ENCODE measurements at regions not wholly inside any gene's neighbourhood (a gene's known extent, or its start where the extent isn't known, plus 50 kb on each side); places are given as distances from the start of the nearest gene placed in this dataset.
"Not testable (repeated sequence)": the region's sequence is repeated elsewhere in the genome, so short reads cannot be mapped to it uniquely, and the experiment has no call there.

GRCh38 chr5:165397516-165397915 lies 1892.1 kb downstream of the MAT2B start:
- in situ Hi-C loops (cut with HindIII; ENCODE audit: low sequenced_read_pairs), result no loop called here
- no peak overlapping the region for H3K4me3 ChIP-seq (ENCODE audit: low read depth, low read length)
- TF ChIP-seq CTCF (IDR thresholded peaks at IDR 0.05; ENCODE audit: low read depth, low read length, missing control alignments), result no peak
- no peak for DNase-seq (ENCODE audit: low read depth)

GRCh38 chr5:165400086-165400485 lies 1894.7 kb downstream of the MAT2B start:
- in situ Hi-C loops (cut with HindIII; ENCODE audit: low sequenced_read_pairs), result no loop called here
- no peak for DNase-seq (ENCODE audit: low read depth)
- TF ChIP-seq CTCF (IDR thresholded peaks at IDR 0.05; ENCODE audit: low read depth, low read length, missing control alignments), result no peak
- no peak overlapping the region for H3K4me3 ChIP-seq (ENCODE audit: low read depth, low read length)

GRCh38 chr5:165404917-165405316 lies 1899.5 kb downstream of the MAT2B start:
- H3K4me3 ChIP-seq (ENCODE audit: low read depth, low read length), result no peak overlapping the region
- DNase-seq (ENCODE audit: low read depth), result no peak
- no peak for TF ChIP-seq CTCF (IDR thresholded peaks at IDR 0.05; ENCODE audit: low read depth, low read length, missing control alignments)
- in situ Hi-C loops (cut with HindIII; ENCODE audit: low sequenced_read_pairs), result no loop called here

- TF ChIP-seq CTCF (IDR thresholded peaks at IDR 0.05; ENCODE audit: low read depth, low read length, missing control alignments), result no peak
- in situ Hi-C loops (cut with HindIII; ENCODE audit: low sequenced_read_pairs), result no loop called here
- DNase-seq (ENCODE audit: low read depth), result no peak
- H3K4me3 ChIP-seq (ENCODE audit: low read depth, low read length), result no peak overlapping the region
Observed at GRCh38 chr5:165405340-165405739, 1899.9 kb downstream of the MAT2B start.

GRCh38 chr5:165407352-165407751 lies 1901.9 kb downstream of the MAT2B start:
- no peak overlapping the region for H3K4me3 ChIP-seq (ENCODE audit: low read depth, low read length)
- in situ Hi-C loops (cut with HindIII; ENCODE audit: low sequenced_read_pairs), result no loop called here
- no peak for DNase-seq (ENCODE audit: low read depth)
- TF ChIP-seq CTCF (IDR thresholded peaks at IDR 0.05; ENCODE audit: low read depth, low read length, missing control alignments), result no peak

GRCh38 chr5:165410476-165410875 lies 1905.1 kb downstream of the MAT2B start:
- DNase-seq (ENCODE audit: low read depth), result no peak
- TF ChIP-seq CTCF (IDR thresholded peaks at IDR 0.05; ENCODE audit: low read depth, low read length, missing control alignments), result no peak
- no peak overlapping the region for H3K4me3 ChIP-seq (ENCODE audit: low read depth, low read length)
- in situ Hi-C loops (cut with HindIII; ENCODE audit: low sequenced_read_pairs), result no loop called here

- not testable (repeated sequence) for DNase-seq (ENCODE audit: low read depth)
Observed at GRCh38 chr5:165411532-165411931, 1906.1 kb downstream of the MAT2B start.

More at GRCh38 chr5:165411532-165411931, 1906.1 kb downstream of the MAT2B start:
- H3K4me3 ChIP-seq (ENCODE audit: low read depth, low read length); in situ Hi-C loops (cut with HindIII; ENCODE audit: low sequenced_read_pairs): not testable (repeated sequence)

Measured in astrocyte of the cerebellum (primary cell).